Cardiac muscle cell (in vitro differentiated cells and primary cell): ENCODE measurements at regions not wholly inside any gene's neighbourhood (a gene's known extent, or its start where the extent isn't known, plus 50 kb on each side); places are given as distances from the start of the nearest gene placed in this dataset.

Source experiments
- DNase-seq, 2 donors: peaks; one replicate each; pipeline versions ENCODE4 v3.0.0 to v3.0.0-alpha.2; 2010 to 2017; ENCODE audit warnings: low read depth in 1 of 2, low spot score in 1 of 2
- H3K27ac ChIP-seq: fragments of 200-600 bp; sonication (generic); 2 replicates; pipeline ENCODE4 v1.5.1; 2016
- H3K27me3 ChIP-seq: fragments of 200-600 bp; sonication (generic); 2 replicates; pipeline ENCODE4 v1.6.0; 2016; ENCODE audit warnings: control low read depth
- H3K36me3 ChIP-seq: fragments of 200-600 bp; sonication (generic); 2 replicates; pipeline ENCODE4 v1.5.1; 2016; ENCODE audit warnings: control low read depth
- H3K4me1 ChIP-seq: fragments of 200-600 bp; sonication (generic); 2 replicates; pipeline ENCODE4 v1.8.1; 2017; ENCODE audit warnings: low read depth, mild to moderate bottlenecking, mixed run types
- H3K4me3 ChIP-seq: fragments of 200-600 bp; sonication (generic); 2 replicates; pipeline ENCODE4 v1.5.1; 2016; ENCODE audit warnings: mild to moderate bottlenecking
- H3K9me3 ChIP-seq: fragments of 200-600 bp; sonication (generic); 2 replicates; pipeline ENCODE4 v1.5.1; 2017; ENCODE audit warnings: low read depth, mild to moderate bottlenecking, control low read depth
- CTCF ChIP-seq: IDR thresholded peaks from 2 replicates; pipeline ENCODE4 v1.5.1; 2012; ENCODE audit warnings: low read depth, mild to moderate bottlenecking, low read length

GRCh38 chr16:76824791-76825190, 366.2 kb upstream of the MON1B start:
- DNase-seq, result no peak
- no peak for TF ChIP-seq CTCF
- Histone ChIP-seq H3K27ac (no peak overlapping the region), H3K4me1 (no peaks in the 10 kb centered on the region), H3K36me3 (no peaks in the 10 kb centered on the region), H3K27me3 (no peaks in the 10 kb centered on the region), H3K4me3 (no peak overlapping the region), H3K9me3 (no peaks in the 10 kb centered on the region)

GRCh38 chr16:76835339-76835738, 355.7 kb upstream of the MON1B start:
- no peak overlapping the region for H3K27ac ChIP-seq
- H3K36me3 ChIP-seq, result no peaks in the 10 kb centered on the region
- no peak for DNase-seq

GRCh38 chr16:76835779-76836300, 355.1 kb upstream of the MON1B start:
- no peak for DNase-seq
- H3K9me3 ChIP-seq, result no peaks in the 10 kb centered on the region
- H3K36me3 ChIP-seq, result no peaks in the 10 kb centered on the region
- no peaks in the 10 kb centered on the region for H3K4me1 ChIP-seq
- H3K27me3 ChIP-seq, result no peaks in the 10 kb centered on the region
- TF ChIP-seq CTCF, result no peak
- no peak overlapping the region for H3K27ac ChIP-seq
- no peak overlapping the region for H3K4me3 ChIP-seq

More at GRCh38 chr16:76835339-76835738, 355.7 kb upstream of the MON1B start:
- no peak overlapping the region for H3K4me3 ChIP-seq
- H3K4me1 ChIP-seq, result no peaks in the 10 kb centered on the region
- H3K27me3 ChIP-seq, result no peaks in the 10 kb centered on the region
- no peak for TF ChIP-seq CTCF
- no peaks in the 10 kb centered on the region for H3K9me3 ChIP-seq

GRCh38 chr16:76837872-76838271, 353.1 kb upstream of the MON1B start:
- no peak for DNase-seq
- Histone ChIP-seq H3K27me3 (no peaks in the 10 kb centered on the region), H3K4me1 (no peaks in the 10 kb centered on the region), H3K36me3 (no peaks in the 10 kb centered on the region), H3K27ac (no peak overlapping the region), H3K4me3 (no peak overlapping the region), H3K9me3 (no peaks in the 10 kb centered on the region)
- no peak for TF ChIP-seq CTCF

GRCh38 chr16:76854234-76854633, 336.8 kb upstream of the MON1B start:
- H3K4me1 ChIP-seq, result no peaks in the 10 kb centered on the region
- no peaks in the 10 kb centered on the region for H3K27me3 ChIP-seq
- no peaks in the 10 kb centered on the region for H3K9me3 ChIP-seq
- H3K36me3 ChIP-seq, result no peaks in the 10 kb centered on the region
- no peak overlapping the region for H3K4me3 ChIP-seq
- peak; percentile 8 to 19 for DNase-seq
- TF ChIP-seq CTCF, result peak; percentile 28
- no peak overlapping the region for H3K27ac ChIP-seq

- no peaks in the 10 kb centered on the region for H3K9me3 ChIP-seq
- H3K27ac ChIP-seq, result no peak overlapping the region
- no peak for TF ChIP-seq CTCF
- DNase-seq, result no peak
- no peaks in the 10 kb centered on the region for H3K4me1 ChIP-seq
- H3K36me3 ChIP-seq, result no peaks in the 10 kb centered on the region
- no peaks in the 10 kb centered on the region for H3K27me3 ChIP-seq
- no peak overlapping the region for H3K4me3 ChIP-seq
Measured at GRCh38 chr16:76856112-76856511, 334.9 kb upstream of the MON1B start.
